HCT116 (cell line): ENCODE measurements at regions not wholly inside any gene's neighbourhood (a gene's known extent, or its start where the extent isn't known, plus 50 kb on each side); places are given as distances from the start of the nearest gene placed in this dataset.

Experiments
- ATAC-seq: fragments of 200-7000 bp; cut with Tn5 transposase; 2 replicates; pipeline ENCODE4 v1.9.1; 2020; ENCODE audit warnings: mild to moderate bottlenecking, moderate library complexity
- BruUV-seq: library from RNA; stranded (reverse); fragments of 400-500 nt; replicated peaks from 2 replicates; lab custom pipeline; 2021; lab: Mats Ljungman, UMichigan
- CTCF ChIA-PET: fragments of 300-600 bp; sonication (Branson Sonifier 250); formaldehyde crosslinking; loops from one replicate; lab custom pipeline; 2021; ENCODE audit warnings: antibody characterized with exemption; lab: Charles Lee
- POLR2A ChIA-PET: fragments of 300-600, 350-600 bp; sonication (Branson Sonifier 250); formaldehyde crosslinking; loops from one replicate; lab custom pipeline; 2021; ENCODE audit warnings: antibody characterized with exemption; lab: Charles Lee
- RAD21 ChIA-PET, 2 experiments: fragments of 300-600 bp; sonication (Branson Sonifier 250); formaldehyde crosslinking; loops; one replicate each; lab custom pipeline; 2023; ENCODE audit warnings: low total read pairs in 2 of 2; ENCODE audit not compliant: uncharacterized antibody in 2 of 2, unreplicated experiment in 2 of 2, low non-redundant PET in 1 of 2; lab: Charles Lee
- DNase-seq: peaks from one replicate; pipeline ENCODE4 v3.0.0-alpha.2; 2010; ENCODE audit warnings: low read depth, low spot score
- H2AFZ ChIP-seq: fragments of 200-600 bp; shearing (Covaris generic), sonication (generic); 2 replicates; pipeline ENCODE4 v1.6.1; 2017; ENCODE audit warnings: low read depth, mixed run types, mixed read lengths, antibody characterized with exemption, low read length; ENCODE audit not compliant: poor library complexity, severe bottlenecking
- H3K27ac ChIP-seq: 2 replicates; pipeline ENCODE4 v1.5.1; 2012; ENCODE audit warnings: low read depth, low read length
- H3K27me3 ChIP-seq: fragments of 200-600 bp; sonication (generic); 2 replicates; pipeline ENCODE4 v1.6.1; 2016; ENCODE audit warnings: mixed run types, low read length, mixed read lengths; ENCODE audit not compliant: insufficient read depth
- H3K36me3 ChIP-seq, 2 experiments: fragments of 200-500 bp in 1 of 2; fragments of 200-600 bp in 1 of 2; sonication (Bioruptor generic) in 1 of 2; sonication (generic) in 1 of 2; 2 replicates each; pipeline versions ENCODE4 v1.5.1 to v1.6.1; 2014 to 2016; ENCODE audit warnings: low read length in 2 of 2, inconsistent platforms in 1 of 2, mixed read lengths in 1 of 2, mixed run types in 1 of 2; ENCODE audit not compliant: insufficient read depth in 2 of 2, control insufficient read depth in 1 of 2
- H3K4me1 ChIP-seq, 2 experiments: fragments of 200-600 bp in 1 of 2; sonication (generic) in 1 of 2; 2 replicates each; pipeline versions ENCODE4 v1.5.1 to v1.6.1; 2012 to 2017; ENCODE audit warnings: low read length in 2 of 2, inconsistent platforms in 1 of 2, mild to moderate bottlenecking in 1 of 2, mixed read lengths in 1 of 2, mixed run types in 1 of 2, moderate library complexity in 1 of 2; ENCODE audit not compliant: insufficient read depth in 2 of 2, control insufficient read depth in 1 of 2
- H3K4me2 ChIP-seq: fragments of 200-600 bp; sonication (generic); 2 replicates; pipeline ENCODE4 v1.6.1; 2017; ENCODE audit warnings: mixed run types, low read length, mixed read lengths
- H3K4me3 ChIP-seq, 2 experiments: fragments of 200-600 bp in 1 of 2; sonication (generic) in 1 of 2; replicated peaks in 1 of 2; 2 replicates each; pipeline ENCODE4 v1.5.1; 2011 to 2016; ENCODE audit warnings: low read length in 2 of 2, control low read depth in 1 of 2, low read depth in 1 of 2, mild to moderate bottlenecking in 1 of 2, mixed read lengths in 1 of 2, mixed run types in 1 of 2
- H3K79me2 ChIP-seq: fragments of 200-600 bp; sonication (generic); 2 replicates; pipeline ENCODE4 v1.6.1; 2017; ENCODE audit warnings: mild to moderate bottlenecking, mixed run types, low read length, moderate library complexity, mixed read lengths; ENCODE audit not compliant: insufficient read depth
- H3K9ac ChIP-seq: fragments of 200-600 bp; sonication (generic); 2 replicates; pipeline ENCODE4 v1.6.1; 2016; ENCODE audit warnings: low read length, mixed read lengths
- H3K9me2 ChIP-seq: fragments of 200-600 bp; sonication (generic), shearing (Covaris generic); 2 replicates; pipeline ENCODE4 v1.6.1; 2017; ENCODE audit warnings: mixed run types, mild to moderate bottlenecking, moderate library complexity; ENCODE audit not compliant: insufficient read depth
- H3K9me3 ChIP-seq, 2 experiments: fragments of 200-500 bp in 1 of 2; fragments of 200-600 bp in 1 of 2; sonication (Bioruptor generic) in 1 of 2; sonication (generic) in 1 of 2; 2 replicates each; pipeline ENCODE4 v1.6.1; 2014 to 2017; ENCODE audit warnings: low read length in 2 of 2, mixed read lengths in 2 of 2, inconsistent platforms in 1 of 2, low read depth in 1 of 2, mild to moderate bottlenecking in 1 of 2, mixed run types in 1 of 2, moderate library complexity in 1 of 2; ENCODE audit not compliant: control insufficient read depth in 1 of 2, insufficient read depth in 1 of 2
- H4K20me1 ChIP-seq: fragments of 200-600 bp; sonication (generic), shearing (Covaris generic); 2 replicates; pipeline ENCODE4 v1.6.1; 2017; ENCODE audit warnings: mixed run types, mild to moderate bottlenecking, moderate library complexity; ENCODE audit not compliant: insufficient read depth
- CEBPB ChIP-seq: IDR thresholded peaks from 2 replicates; pipeline ENCODE4 v1.6.1; 2012; ENCODE audit warnings: low read depth
- EGR1 ChIP-seq: IDR thresholded peaks from 2 replicates; pipeline ENCODE4 v1.6.1; 2012; ENCODE audit warnings: low read depth
- EZH2 ChIP-seq: fragments of 200-600 bp; sonication (generic); IDR thresholded peaks from 2 replicates; pipeline ENCODE4 v1.6.1; 2017; ENCODE audit warnings: antibody characterized with exemption, mixed run types
- EZH2phosphoT487 ChIP-seq: fragments of 200-600 bp; IDR thresholded peaks from 2 replicates; pipeline ENCODE4 v1.6.1; 2018; ENCODE audit warnings: antibody characterized with exemption, borderline replicate concordance
- FOSL1 ChIP-seq: IDR thresholded peaks from 2 replicates; pipeline ENCODE4 v1.6.1; 2012; ENCODE audit warnings: low read depth
- RAD21 ChIP-seq: IDR thresholded peaks from 2 replicates; pipeline ENCODE4 v1.6.1; 2012; ENCODE audit warnings: low read depth, mild to moderate bottlenecking
- SIN3A ChIP-seq: IDR thresholded peaks from 2 replicates; pipeline ENCODE4 v1.6.1; 2012; ENCODE audit warnings: low read depth
- SP1 ChIP-seq: IDR thresholded peaks from 2 replicates; pipeline ENCODE4 v1.6.1; 2012; ENCODE audit warnings: low read depth
- ZFX ChIP-seq: fragments of 450-650 bp; IDR thresholded peaks from 2 replicates; pipeline ENCODE4 v1.6.1; 2017
- ZNF274 ChIP-seq: fragments of 200-500 bp; sonication (Bioruptor generic); IDR thresholded peaks from 2 replicates; pipeline ENCODE4 v1.6.1; 2014; ENCODE audit warnings: mild to moderate bottlenecking, low read depth, low read length, inconsistent platforms
- intact Hi-C: fragments of 100-400 bp; cut with micrococcal nuclease; formaldehyde crosslinking; loops from 2 replicates; pipeline ENCODE4 v1.10.0; 2022
- TF ChIP-seq, protein P1 (sequence below), 3 experiments: fragments of 200-600 bp in 1 of 3; sonication (generic) in 1 of 3; IDR thresholded peaks in 2 of 3; conservative IDR thresholded peaks in 1 of 3; 2 replicates each; pipeline ENCODE4 v1.5.1; 2012 to 2017; ENCODE audit warnings: low read depth in 2 of 3, low read length in 2 of 3, antibody characterized with exemption in 1 of 3, borderline replicate concordance in 1 of 3, control low read depth in 1 of 3, mild to moderate bottlenecking in 1 of 3, mixed read lengths in 1 of 3, mixed run types in 1 of 3, moderate library complexity in 1 of 3; ENCODE audit not compliant: insufficient read depth in 1 of 3
- TF ChIP-seq, protein P2 (sequence below): IDR thresholded peaks from 2 replicates; pipeline ENCODE4 v1.6.1; 2012
- TF ChIP-seq, protein P3 (sequence below): IDR thresholded peaks from 2 replicates; pipeline ENCODE4 v1.6.1; 2012; ENCODE audit warnings: low read depth
- TF ChIP-seq, protein P4 (sequence below): IDR thresholded peaks from 2 replicates; pipeline ENCODE4 v1.6.1; 2011; ENCODE audit warnings: mild to moderate bottlenecking, low read length, moderate library complexity; ENCODE audit not compliant: insufficient replicate concordance; ENCODE audit errors: extremely low read depth

DNA sequence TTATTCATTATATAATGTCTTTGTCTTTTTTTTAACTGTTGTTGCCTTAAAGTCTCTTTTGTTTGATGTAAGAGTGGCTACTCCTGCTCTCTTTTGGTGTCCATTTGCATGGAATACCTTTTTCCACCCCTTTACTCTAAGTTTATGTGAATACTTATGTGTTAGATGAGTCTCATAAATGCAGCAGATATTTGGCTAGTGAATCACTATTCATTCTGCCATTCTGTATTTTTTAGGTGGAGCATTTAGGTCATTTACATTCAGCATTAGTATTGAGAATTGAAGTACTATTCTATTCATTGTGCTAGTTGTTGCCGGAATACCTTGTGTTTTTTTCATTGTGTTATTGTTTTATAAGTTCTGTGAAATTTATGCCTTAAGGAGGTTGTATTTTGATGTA, 317.1 kb downstream of the ANXA1 start:
- DNase-seq (no peak), ATAC-seq (no peak)
- Histone ChIP-seq H2AFZ (no peak overlapping the region), H3K9ac (no peak overlapping the region), H3K4me1 (no peaks in the 10 kb centered on the region), H3K4me3 (no peak overlapping the region), H3K27me3 (no peaks in the 10 kb centered on the region), H3K9me2 (no peaks in the 10 kb centered on the region), H3K27ac (no peak overlapping the region), H3K79me2 (no peaks in the 10 kb centered on the region), H4K20me1 (no peaks in the 10 kb centered on the region), H3K4me2 (no peak overlapping the region), H3K36me3 (no peaks in the 10 kb centered on the region), H3K9me3 (no peaks in the 10 kb centered on the region)
- intact Hi-C loops = no loop called here
- no peak for TF ChIP-seq FOSL1
- TF ChIP-seq RAD21 = no peak
- ChIA-PET RAD21 (no interaction called here), POLR2A (no interaction called here), CTCF (no interaction called here)
- no TSS peak for BruUV-seq

DNA sequence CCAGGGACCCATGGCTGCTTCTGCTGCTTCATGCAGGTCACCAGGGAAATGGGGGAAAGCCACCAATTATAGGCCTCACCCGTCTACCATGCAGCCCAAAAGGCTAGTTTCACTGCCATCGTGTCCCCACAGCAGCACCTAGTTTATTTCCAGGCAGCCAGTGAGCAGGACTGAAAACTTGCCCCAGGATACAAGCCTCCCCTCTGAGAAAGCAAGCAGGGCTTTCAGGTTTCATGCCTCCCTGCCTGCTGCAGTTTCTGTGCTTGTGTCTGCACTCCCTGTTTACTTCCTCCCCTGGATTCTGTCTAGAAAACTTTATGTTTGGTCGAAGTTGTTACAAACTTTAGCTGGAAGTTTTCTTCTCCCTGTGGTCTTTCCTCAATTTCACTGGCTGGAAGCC, 319.1 kb downstream of the ANXA1 start:
- CTCF ChIA-PET = no interaction called here
- intact Hi-C loops = no loop called here
- no peak for ATAC-seq

More for the DNA sequence above, 319.1 kb downstream of the ANXA1 start:
- Histone ChIP-seq H3K79me2 (no peaks in the 10 kb centered on the region), H3K4me3 (no peak overlapping the region), H3K9me2 (no peaks in the 10 kb centered on the region), H3K36me3 (no peaks in the 10 kb centered on the region), H3K9me3 (no peaks in the 10 kb centered on the region), H3K27ac (no peak overlapping the region), H3K27me3 (no peaks in the 10 kb centered on the region), H3K4me1 (no peaks in the 10 kb centered on the region), H2AFZ (no peak overlapping the region), H3K4me2 (no peak overlapping the region), H4K20me1 (no peaks in the 10 kb centered on the region), H3K9ac (no peak overlapping the region)
- ChIA-PET POLR2A (no interaction called here), RAD21 (no interaction called here)
- BruUV-seq = no TSS peak
- DNase-seq = no peak
- no peak for TF ChIP-seq SIN3A
- TF ChIP-seq, protein P1, sequence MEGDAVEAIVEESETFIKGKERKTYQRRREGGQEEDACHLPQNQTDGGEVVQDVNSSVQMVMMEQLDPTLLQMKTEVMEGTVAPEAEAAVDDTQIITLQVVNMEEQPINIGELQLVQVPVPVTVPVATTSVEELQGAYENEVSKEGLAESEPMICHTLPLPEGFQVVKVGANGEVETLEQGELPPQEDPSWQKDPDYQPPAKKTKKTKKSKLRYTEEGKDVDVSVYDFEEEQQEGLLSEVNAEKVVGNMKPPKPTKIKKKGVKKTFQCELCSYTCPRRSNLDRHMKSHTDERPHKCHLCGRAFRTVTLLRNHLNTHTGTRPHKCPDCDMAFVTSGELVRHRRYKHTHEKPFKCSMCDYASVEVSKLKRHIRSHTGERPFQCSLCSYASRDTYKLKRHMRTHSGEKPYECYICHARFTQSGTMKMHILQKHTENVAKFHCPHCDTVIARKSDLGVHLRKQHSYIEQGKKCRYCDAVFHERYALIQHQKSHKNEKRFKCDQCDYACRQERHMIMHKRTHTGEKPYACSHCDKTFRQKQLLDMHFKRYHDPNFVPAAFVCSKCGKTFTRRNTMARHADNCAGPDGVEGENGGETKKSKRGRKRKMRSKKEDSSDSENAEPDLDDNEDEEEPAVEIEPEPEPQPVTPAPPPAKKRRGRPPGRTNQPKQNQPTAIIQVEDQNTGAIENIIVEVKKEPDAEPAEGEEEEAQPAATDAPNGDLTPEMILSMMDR (IDR thresholded peaks at IDR 0.05 in 2 of 3, conservative IDR thresholded peaks at IDR 0.05 in 1 of 3; ENCODE audit: borderline replicate concordance in 1 of 3, insufficient read depth in 1 of 3, low read depth in 2 of 3, low read length in 2 of 3) = no peak
- no peak for TF ChIP-seq EZH2
- TF ChIP-seq, protein P2, sequence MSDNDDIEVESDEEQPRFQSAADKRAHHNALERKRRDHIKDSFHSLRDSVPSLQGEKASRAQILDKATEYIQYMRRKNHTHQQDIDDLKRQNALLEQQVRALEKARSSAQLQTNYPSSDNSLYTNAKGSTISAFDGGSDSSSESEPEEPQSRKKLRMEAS = no peak
- no peak for TF ChIP-seq ZFX
- TF ChIP-seq, protein P3, sequence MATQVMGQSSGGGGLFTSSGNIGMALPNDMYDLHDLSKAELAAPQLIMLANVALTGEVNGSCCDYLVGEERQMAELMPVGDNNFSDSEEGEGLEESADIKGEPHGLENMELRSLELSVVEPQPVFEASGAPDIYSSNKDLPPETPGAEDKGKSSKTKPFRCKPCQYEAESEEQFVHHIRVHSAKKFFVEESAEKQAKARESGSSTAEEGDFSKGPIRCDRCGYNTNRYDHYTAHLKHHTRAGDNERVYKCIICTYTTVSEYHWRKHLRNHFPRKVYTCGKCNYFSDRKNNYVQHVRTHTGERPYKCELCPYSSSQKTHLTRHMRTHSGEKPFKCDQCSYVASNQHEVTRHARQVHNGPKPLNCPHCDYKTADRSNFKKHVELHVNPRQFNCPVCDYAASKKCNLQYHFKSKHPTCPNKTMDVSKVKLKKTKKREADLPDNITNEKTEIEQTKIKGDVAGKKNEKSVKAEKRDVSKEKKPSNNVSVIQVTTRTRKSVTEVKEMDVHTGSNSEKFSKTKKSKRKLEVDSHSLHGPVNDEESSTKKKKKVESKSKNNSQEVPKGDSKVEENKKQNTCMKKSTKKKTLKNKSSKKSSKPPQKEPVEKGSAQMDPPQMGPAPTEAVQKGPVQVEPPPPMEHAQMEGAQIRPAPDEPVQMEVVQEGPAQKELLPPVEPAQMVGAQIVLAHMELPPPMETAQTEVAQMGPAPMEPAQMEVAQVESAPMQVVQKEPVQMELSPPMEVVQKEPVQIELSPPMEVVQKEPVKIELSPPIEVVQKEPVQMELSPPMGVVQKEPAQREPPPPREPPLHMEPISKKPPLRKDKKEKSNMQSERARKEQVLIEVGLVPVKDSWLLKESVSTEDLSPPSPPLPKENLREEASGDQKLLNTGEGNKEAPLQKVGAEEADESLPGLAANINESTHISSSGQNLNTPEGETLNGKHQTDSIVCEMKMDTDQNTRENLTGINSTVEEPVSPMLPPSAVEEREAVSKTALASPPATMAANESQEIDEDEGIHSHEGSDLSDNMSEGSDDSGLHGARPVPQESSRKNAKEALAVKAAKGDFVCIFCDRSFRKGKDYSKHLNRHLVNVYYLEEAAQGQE = no peak
- no peak for TF ChIP-seq CEBPB
- TF ChIP-seq ZNF274 = no peak
- no peak for TF ChIP-seq SP1
- TF ChIP-seq EZH2phosphoT487 = no peak
- TF ChIP-seq, protein P4, sequence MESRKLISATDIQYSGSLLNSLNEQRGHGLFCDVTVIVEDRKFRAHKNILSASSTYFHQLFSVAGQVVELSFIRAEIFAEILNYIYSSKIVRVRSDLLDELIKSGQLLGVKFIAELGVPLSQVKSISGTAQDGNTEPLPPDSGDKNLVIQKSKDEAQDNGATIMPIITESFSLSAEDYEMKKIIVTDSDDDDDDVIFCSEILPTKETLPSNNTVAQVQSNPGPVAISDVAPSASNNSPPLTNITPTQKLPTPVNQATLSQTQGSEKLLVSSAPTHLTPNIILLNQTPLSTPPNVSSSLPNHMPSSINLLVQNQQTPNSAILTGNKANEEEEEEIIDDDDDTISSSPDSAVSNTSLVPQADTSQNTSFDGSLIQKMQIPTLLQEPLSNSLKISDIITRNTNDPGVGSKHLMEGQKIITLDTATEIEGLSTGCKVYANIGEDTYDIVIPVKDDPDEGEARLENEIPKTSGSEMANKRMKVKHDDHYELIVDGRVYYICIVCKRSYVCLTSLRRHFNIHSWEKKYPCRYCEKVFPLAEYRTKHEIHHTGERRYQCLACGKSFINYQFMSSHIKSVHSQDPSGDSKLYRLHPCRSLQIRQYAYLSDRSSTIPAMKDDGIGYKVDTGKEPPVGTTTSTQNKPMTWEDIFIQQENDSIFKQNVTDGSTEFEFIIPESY = no peak
- no peak for TF ChIP-seq EGR1
